Esophagus squamous epithelium (tissue), 5 donors: ENCODE measurements at regions not wholly inside any gene's neighbourhood (a gene's known extent, or its start where the extent isn't known, plus 50 kb on each side); places are given as distances from the start of the nearest gene placed in this dataset.

Experiments
- DNase-seq: peaks from one replicate; lab custom pipeline; 2025; lab: John Stamatoyannopoulos, UW
- H3K27ac ChIP-seq, 4 donors: fragments of 200-600 bp; sonication (generic); one replicate each; pipeline ENCODE4 v1.5.1; 2016 to 2019; ENCODE audit warnings: mild to moderate bottlenecking in 1 of 4
- H3K27me3 ChIP-seq, 4 donors: fragments of 200-600 bp; sonication (generic); 1 replicate in 3 of 4; 2 replicates in 1 of 4; pipeline versions ENCODE4 v1.5.1 to v1.6.0; 2017 to 2021; ENCODE audit warnings: antibody characterized with exemption in 1 of 4
- H3K36me3 ChIP-seq, 3 donors: fragments of 200-600 bp; sonication (generic); one replicate each; pipeline ENCODE4 v1.5.1; 2016 to 2019
- H3K4me1 ChIP-seq, 3 donors: fragments of 200-600 bp; sonication (generic); one replicate each; pipeline ENCODE4 v1.5.1; 2017 to 2019
- H3K4me3 ChIP-seq, 4 donors: fragments of 200-600 bp; sonication (generic); 1 replicate in 3 of 4; 2 replicates in 1 of 4; pipeline ENCODE4 v1.5.1; 2016 to 2019; ENCODE audit warnings: mild to moderate bottlenecking in 2 of 4, moderate library complexity in 1 of 4
- H3K9me3 ChIP-seq, 3 donors: fragments of 200-600 bp; sonication (generic); one replicate each; pipeline ENCODE4 v1.5.1; 2016 to 2019
- CTCF ChIP-seq, 6 experiments: fragments of 450-650 bp in 4 of 6; fragments of 200-600 bp in 2 of 6; sonication (generic) in 2 of 6; IDR thresholded peaks; one replicate each; pipeline ENCODE4 v1.5.1; 2016 to 2019; ENCODE audit warnings: antibody characterized with exemption in 6 of 6, mild to moderate bottlenecking in 4 of 6, moderate library complexity in 4 of 6
- POLR2A ChIP-seq, 4 donors: fragments of 450-650 bp; IDR thresholded peaks; one replicate each; pipeline ENCODE4 v1.6.1; 2017; ENCODE audit warnings: antibody characterized with exemption in 4 of 4, mild to moderate bottlenecking in 4 of 4, moderate library complexity in 3 of 4
- WGBS, 2 donors: methylation state at CpG; one replicate each; pipeline ENCODE4 v1.1.5; 2018; 5-methylcytosine and 5-hydroxymethylcytosine counted together
- intact Hi-C: fragments of 100-400 bp; cut with DNase I; formaldehyde crosslinking; loops from one replicate; pipeline ENCODE4 v1.15.0; 2022
- donor health status: DM: yes; HTN: yes; CAD: no.

DNA sequence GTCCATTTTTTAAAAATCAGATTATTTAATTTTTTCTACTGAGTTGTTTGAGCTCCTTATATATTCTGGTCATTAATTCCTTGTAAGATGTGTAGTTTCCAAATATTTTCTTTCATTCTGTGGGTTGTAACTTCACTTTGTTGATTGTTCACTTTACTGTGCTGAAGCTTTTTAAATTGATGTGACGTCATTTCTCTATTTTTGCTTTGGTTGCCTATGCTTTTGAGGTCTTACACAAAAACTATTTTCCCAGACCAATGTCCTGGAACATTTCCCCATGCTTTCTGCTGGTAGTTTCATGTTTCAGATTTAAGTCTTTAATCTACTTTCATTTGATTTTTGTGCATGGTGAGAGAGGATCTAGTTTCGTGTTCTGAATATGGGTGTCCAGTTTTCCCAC, 753.6 kb downstream of the TRIML1 start:
- 60 to 61% methylated on average over 2 of the region's 2 CpGs for WGBS, 2 donors
- TF ChIP-seq CTCF (IDR thresholded peaks at IDR 0.05) = no peak
- no peak for TF ChIP-seq POLR2A (IDR thresholded peaks at IDR 0.05)
- intact Hi-C loops = no loop called here

DNA sequence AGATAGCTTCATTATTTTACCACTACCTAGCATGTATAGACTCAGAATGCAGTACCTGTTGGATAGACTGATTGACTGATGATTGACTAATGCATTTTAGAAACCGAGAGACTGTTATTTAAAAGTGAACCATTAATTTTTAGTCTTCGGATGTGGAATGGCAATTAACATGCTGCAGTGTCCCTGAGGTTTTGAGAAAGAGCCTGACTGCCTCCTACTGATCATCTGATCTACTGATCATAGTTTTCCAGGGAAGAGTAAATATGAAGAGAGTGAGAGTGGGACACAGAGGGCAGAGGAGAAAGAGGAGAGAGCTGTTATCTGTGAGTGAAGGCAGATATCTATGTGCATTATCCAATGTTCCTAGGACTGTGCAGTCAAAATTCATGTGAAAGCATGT, 764.7 kb downstream of the TRIML1 start:
- Histone ChIP-seq H3K36me3 (no peaks in the 10 kb centered on the region), H3K27ac (no peak overlapping the region), H3K4me1 (no peaks in the 10 kb centered on the region), H3K4me3 (no peak overlapping the region), H3K27me3 (no peaks in the 10 kb centered on the region), H3K9me3 (no peaks in the 10 kb centered on the region)
- TF ChIP-seq POLR2A (IDR thresholded peaks at IDR 0.05) = no peak
- TF ChIP-seq CTCF (IDR thresholded peaks at IDR 0.05) = no peak
- DNase-seq = no peak
- intact Hi-C loops = no loop called here
- 57 to 68% methylated on average over 2 of the region's 2 CpGs for whole genome bisulfite sequencing, 2 donors

More for the DNA sequence above, 753.6 kb downstream of the TRIML1 start:
- Histone ChIP-seq H3K36me3 (no peaks in the 10 kb centered on the region), H3K27me3 (no peaks in the 10 kb centered on the region), H3K9me3 (no peaks in the 10 kb centered on the region), H3K27ac (no peak overlapping the region), H3K4me1 (no peaks in the 10 kb centered on the region), H3K4me3 (no peak overlapping the region)
- no peak for DNase-seq

GRCh38 chr4:188904617-188905016, 765.4 kb downstream of the TRIML1 start:
- intact Hi-C loops = no loop called here
- Histone ChIP-seq H3K9me3 (no peaks in the 10 kb centered on the region), H3K27me3 (no peaks in the 10 kb centered on the region), H3K4me3 (no peak overlapping the region), H3K27ac (no peak overlapping the region), H3K36me3 (no peaks in the 10 kb centered on the region), H3K4me1 (no peaks in the 10 kb centered on the region)
- TF ChIP-seq POLR2A (IDR thresholded peaks at IDR 0.05) = no peak
- no peak for TF ChIP-seq CTCF (IDR thresholded peaks at IDR 0.05)
- 77 to 82% methylated on average over 2 to 4 of the region's 12 CpGs for WGBS, 2 donors
- DNase-seq = no peak

DNA sequence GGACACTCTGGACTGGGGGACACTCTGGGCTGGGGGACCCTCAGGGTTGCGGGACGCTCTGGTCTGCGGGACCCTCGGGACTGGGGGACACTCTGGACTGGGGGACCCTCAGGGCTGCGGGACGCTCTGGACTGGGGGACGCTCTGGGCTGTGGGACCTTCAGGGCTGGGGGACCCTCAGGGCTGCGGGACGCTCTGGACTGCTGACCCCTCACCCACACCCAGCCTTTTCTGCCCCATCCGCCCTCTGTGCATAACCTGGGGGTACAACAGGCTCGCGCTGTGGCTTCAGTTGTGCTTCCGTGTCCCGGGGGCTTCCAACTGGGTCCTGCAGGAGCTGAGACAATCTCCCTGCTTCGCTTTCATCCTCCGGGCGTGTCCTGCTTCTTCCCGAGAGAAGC, 766.0 kb downstream of the TRIML1 start:
- no peak overlapping the region for H3K4me3 ChIP-seq
- TF ChIP-seq POLR2A (IDR thresholded peaks at IDR 0.05) = no peak
- no peak for TF ChIP-seq CTCF (IDR thresholded peaks at IDR 0.05)
- H3K36me3 ChIP-seq = no peaks in the 10 kb centered on the region
- no peak overlapping the region for H3K27ac ChIP-seq
- no peak for DNase-seq
- H3K27me3 ChIP-seq = no peaks in the 10 kb centered on the region
- no peaks in the 10 kb centered on the region for H3K4me1 ChIP-seq
- no peaks in the 10 kb centered on the region for H3K9me3 ChIP-seq
- WGBS, 2 donors = 87 to 93% methylated on average over 7 to 10 of the region's 18 CpGs
- intact Hi-C loops = no loop called here

- no peak for DNase-seq
- WGBS, 2 donors = 97% methylated on average over 2 to 5 of the region's 5 CpGs
- Histone ChIP-seq H3K27me3 (no peaks in the 10 kb centered on the region), H3K9me3 (peaks cover 0 to 4% (median 0%) of the 10 kb centered on the region in 3 donors), H3K27ac (no peak overlapping the region), H3K4me3 (no peak overlapping the region), H3K4me1 (no peaks in the 10 kb centered on the region), H3K36me3 (no peaks in the 10 kb centered on the region)
- intact Hi-C loops = no loop called here
- TF ChIP-seq POLR2A (IDR thresholded peaks at IDR 0.05) (no peak), CTCF (IDR thresholded peaks at IDR 0.05) (no peak)
These were observed 772.0 kb downstream of the TRIML1 start for GRCh38 chr4:188911199-188911598.
